Effector memory CD4-positive, alpha-beta T cell (primary cell): ENCODE measurements at regions not wholly inside any gene's neighbourhood (a gene's known extent, or its start where the extent isn't known, plus 50 kb on each side); places are given as distances from the start of the nearest gene placed in this dataset.

Experiments used
- DNase-seq, 3 donors: peaks; one replicate each; pipeline ENCODE4 v3.0.0-alpha.2; 2020
- H3K27ac ChIP-seq: 2 replicates; pipeline ENCODE4 v1.7.0; 2013; ENCODE audit warnings: mild to moderate bottlenecking, low read length, moderate library complexity; ENCODE audit not compliant: insufficient read depth, poor library complexity, severe bottlenecking
- H3K27me3 ChIP-seq: replicated peaks from 2 replicates; pipeline ENCODE4 v1.7.0; 2013; ENCODE audit warnings: mild to moderate bottlenecking, low read length; ENCODE audit not compliant: insufficient read depth, control insufficient read depth, poor library complexity, severe bottlenecking
- H3K36me3 ChIP-seq: 2 replicates; pipeline ENCODE4 v1.7.0; 2013; ENCODE audit warnings: mild to moderate bottlenecking, low read length, moderate library complexity; ENCODE audit not compliant: control insufficient read depth, insufficient read depth
- H3K4me1 ChIP-seq: 2 replicates; pipeline ENCODE4 v1.7.0; 2013; ENCODE audit warnings: low read length, mild to moderate bottlenecking; ENCODE audit not compliant: control insufficient read depth, insufficient read depth, poor library complexity, severe bottlenecking
- H3K4me3 ChIP-seq: 2 replicates; pipeline ENCODE4 v1.7.0; 2013; ENCODE audit warnings: low read length, low read depth, mild to moderate bottlenecking; ENCODE audit not compliant: insufficient read depth, poor library complexity, severe bottlenecking
- H3K9me3 ChIP-seq: 2 replicates; pipeline ENCODE4 v1.7.0; 2013; ENCODE audit warnings: mild to moderate bottlenecking, low read length, moderate library complexity; ENCODE audit not compliant: control insufficient read depth

GRCh38 chr11:115558635-115559034, 54.4 kb upstream of the CADM1 start:
- H3K27ac ChIP-seq, result no peak overlapping the region
- DNase-seq, result no peak
- no peaks in the 10 kb centered on the region for H3K9me3 ChIP-seq
- H3K27me3 ChIP-seq, result no peaks in the 10 kb centered on the region
- H3K4me3 ChIP-seq, result no peak overlapping the region
- H3K36me3 ChIP-seq, result no peaks in the 10 kb centered on the region
- no peaks in the 10 kb centered on the region for H3K4me1 ChIP-seq

GRCh38 chr11:115557681-115558080, 53.5 kb upstream of the CADM1 start:
- DNase-seq, result no peak

GRCh38 chr11:115556984-115557383, 52.8 kb upstream of the CADM1 start:
- Histone ChIP-seq H3K4me1 (no peaks in the 10 kb centered on the region), H3K9me3 (no peaks in the 10 kb centered on the region), H3K27ac (no peak overlapping the region), H3K27me3 (no peaks in the 10 kb centered on the region), H3K4me3 (no peak overlapping the region), H3K36me3 (no peaks in the 10 kb centered on the region)
- no peak for DNase-seq

More at GRCh38 chr11:115557681-115558080, 53.5 kb upstream of the CADM1 start:
- no peaks in the 10 kb centered on the region for H3K9me3 ChIP-seq
- H3K36me3 ChIP-seq, result no peaks in the 10 kb centered on the region
- no peaks in the 10 kb centered on the region for H3K27me3 ChIP-seq
- no peaks in the 10 kb centered on the region for H3K4me1 ChIP-seq
- H3K27ac ChIP-seq, result no peak overlapping the region
- H3K4me3 ChIP-seq, result no peak overlapping the region

DNA sequence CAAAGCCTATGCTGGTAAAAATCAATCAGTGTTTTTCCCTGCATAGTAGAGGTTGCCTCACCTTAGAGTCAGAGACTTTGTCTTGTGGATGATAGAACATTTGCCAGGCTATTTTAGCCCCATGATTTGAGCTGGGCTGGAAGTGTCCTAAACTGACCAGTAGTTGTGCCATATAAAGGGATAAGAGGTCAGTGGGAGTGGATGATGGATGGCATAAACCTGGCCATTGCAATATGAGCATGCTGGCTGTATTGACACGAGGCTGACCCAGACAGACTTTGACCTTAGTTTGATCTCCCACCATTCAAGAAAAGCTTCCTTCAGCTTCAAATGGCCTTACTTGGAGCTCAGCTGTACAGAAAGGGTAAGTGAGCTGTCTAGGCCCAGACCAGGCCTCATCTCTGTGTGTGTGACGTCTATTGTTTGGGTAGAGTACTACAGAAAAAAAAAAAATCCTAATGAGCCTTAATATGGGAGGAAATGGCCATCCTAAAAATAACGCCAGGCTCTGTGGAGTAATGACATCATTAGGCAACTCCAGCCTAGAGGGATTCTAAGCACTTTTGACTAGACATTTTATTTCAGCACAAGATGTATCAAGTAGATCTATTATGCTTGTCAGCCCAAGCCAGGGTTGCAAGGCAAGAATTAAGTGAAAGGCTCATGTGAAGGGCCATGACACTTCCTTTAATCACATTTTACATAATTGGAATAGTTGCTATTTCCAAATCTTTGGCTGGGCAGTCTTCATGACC, 51.3 kb upstream of the CADM1 start:
- H3K4me1 ChIP-seq, result no peaks in the 10 kb centered on the region
- DNase-seq, result no peak
- no peak overlapping the region for H3K27ac ChIP-seq
- no peaks in the 10 kb centered on the region for H3K36me3 ChIP-seq
- no peaks in the 10 kb centered on the region for H3K27me3 ChIP-seq
- no peak overlapping the region for H3K4me3 ChIP-seq
- H3K9me3 ChIP-seq, result no peaks in the 10 kb centered on the region
